Activated T-cell treated with anti-CD3 and anti-CD28 coated beads, Interleukin-2, amount 50 U/mL, for 48 hours (primary cell): ENCODE measurements at regions not wholly inside any gene's neighbourhood (a gene's known extent, or its start where the extent isn't known, plus 50 kb on each side); places are given as distances from the start of the nearest gene placed in this dataset.

Experiments used
- DNase-seq, 2 experiments: peaks; one replicate each; pipeline ENCODE4 v3.0.0-alpha.2; 2020

DNA sequence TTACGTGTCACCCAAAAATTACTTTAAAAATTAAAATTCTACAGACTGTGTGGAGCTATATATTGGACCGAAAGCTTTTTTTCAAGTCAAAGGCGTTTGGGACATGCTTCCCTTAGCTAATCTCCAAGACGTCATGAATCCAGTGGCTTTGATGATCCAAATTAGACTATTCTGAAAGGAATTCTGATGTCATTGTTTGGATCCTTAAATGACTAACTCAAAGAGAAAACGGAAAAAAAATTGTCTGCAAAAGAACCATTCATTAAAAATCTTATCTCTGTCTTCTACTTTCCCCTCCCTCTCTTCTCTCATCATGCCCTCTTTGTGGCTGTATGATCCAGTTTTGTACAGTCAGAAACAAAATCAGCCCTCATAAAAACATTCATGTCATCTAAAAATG lies 161.8 kb downstream of the ETV1 start:
- DNase-seq: no peak

DNA sequence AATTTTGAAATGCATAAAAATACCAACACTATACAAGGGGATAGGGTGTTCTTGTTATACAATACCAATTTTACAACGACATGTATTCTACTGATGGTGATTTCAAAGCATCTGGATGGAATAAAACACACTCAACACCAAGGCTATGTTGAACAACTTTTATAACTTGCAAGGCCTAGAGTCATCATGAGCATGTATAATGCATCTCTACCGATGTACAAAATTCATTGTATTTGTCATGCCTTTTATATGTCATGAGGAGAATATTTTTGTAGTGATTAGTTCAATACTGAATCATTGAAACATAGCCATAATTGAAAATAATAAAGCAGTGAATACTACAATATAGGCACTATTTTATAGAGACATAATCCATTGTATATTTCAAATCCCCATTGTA lies 160.2 kb downstream of the ETV1 start:
- DNase-seq: no peak

DNA sequence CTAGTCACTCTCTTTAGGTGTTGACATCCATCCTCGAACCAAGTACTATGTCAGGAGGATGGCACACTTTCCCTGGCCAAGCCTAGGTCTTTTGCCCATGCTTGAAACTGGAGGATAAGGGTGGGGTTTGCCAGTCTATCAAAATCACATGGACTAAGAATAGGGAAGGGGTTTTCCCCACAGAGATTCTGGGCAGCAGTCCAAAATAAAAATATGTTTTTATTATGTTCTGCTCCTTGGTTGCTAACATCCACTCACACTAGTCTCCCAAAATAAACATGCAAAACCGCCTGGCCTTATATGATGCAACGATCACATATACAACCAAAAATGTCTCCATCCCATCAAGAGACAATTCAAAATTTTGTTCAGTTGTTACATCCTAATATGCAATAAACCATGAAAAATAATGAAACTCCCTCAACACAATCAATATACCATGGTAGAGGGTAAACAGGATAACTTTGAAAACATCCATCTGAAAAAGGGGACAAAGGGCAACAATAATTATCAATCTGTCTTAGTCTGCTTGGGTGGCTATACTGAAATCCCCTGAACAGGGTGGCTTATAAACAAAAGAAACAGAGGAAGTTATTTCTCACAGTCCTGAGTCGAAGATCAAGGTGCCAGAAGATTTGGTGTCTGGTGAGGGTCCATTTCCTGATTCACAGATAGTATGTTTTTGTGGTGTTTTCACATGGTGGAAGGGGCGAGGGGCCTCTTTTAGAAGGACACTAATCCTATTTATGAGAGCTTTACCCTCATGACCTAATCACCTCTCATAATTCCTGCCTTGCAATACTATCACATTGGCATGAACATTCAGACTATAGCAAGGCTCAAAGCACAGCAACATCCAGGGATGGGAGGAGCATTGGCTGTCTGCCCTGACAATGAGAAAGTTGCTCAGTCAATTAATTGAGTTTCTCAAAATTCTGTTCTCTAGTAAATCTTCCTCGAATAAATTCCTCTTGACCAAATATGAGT lies 159.3 kb downstream of the ETV1 start:
- DNase-seq: no peak

DNA sequence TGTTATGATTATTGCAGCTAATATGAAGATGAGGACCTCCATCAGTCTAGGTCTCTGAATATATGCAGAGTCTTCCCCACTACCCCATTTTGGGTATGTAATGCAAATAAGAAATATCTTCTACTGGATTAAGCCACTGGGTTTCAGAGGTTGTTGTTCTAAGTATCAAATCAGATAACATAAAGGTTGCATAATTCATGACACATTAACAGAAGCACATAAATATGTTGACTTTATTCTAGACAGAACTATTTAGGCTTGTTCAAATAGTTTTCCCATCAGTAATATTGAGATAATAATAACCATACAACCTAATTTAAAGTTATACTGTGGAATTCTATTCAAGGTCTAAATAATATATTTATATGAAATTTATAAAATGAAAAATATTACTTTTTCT lies 157.1 kb downstream of the ETV1 start:
- DNase-seq: no peak

DNA sequence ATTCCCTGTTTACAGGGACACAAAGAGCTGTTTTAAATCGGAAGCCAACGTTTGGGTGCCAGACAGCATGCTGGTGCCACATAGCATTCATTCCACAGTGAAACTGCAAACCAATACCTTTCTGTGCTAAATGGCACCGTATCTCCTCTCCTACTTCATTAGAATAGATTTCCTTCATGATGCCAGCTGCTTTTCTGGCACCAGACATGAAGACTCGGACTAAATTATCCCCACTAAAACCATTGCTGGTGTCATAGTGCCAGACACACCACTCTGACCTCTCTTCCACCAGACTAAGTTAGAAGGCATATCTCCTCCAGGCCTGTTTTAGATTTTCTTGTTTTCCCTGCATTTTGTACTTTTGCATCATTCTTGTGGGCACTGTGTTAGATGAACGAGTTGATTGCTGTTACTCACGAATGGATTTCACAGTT lies 155.1 kb downstream of the ETV1 start:
- no peak for DNase-seq

DNA sequence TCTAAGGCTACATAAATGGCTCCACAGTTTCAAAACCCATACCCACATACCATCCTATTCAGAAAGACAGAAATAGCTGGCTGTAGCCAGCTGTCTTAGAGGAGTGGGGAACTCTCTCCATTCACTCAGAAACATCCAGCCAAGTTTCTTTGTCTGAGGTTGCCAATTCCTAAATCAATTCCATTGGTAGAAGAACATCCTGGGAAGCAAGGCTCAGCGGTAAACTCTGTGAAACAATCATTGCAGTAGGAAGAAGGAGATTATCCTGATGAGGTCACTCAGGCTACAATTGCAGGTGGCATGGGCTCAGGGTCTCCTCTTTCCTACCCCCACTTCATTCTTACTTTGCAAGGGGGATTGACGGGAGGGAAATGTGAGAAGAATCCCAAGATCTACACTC lies 154.0 kb downstream of the ETV1 start:
- no peak for DNase-seq

DNA sequence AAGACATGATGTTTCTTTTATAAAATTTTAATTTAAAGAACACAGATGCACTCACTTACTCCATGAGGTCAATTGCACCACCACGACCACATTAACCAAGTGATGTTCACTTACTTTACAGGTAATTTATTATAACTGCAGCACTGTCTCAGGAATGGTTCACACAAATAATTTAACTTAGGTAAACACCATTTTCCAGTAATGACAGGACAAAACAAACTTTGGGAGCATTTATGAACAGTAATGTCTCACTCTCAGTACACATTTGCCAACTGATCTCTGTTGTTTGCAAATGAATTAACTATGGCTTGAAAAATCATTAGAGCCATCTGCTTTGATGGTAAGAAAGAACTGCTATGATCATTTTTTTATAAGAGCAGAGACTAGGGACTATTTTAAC lies 150.4 kb downstream of the ETV1 start:
- DNase-seq: no peak
